ENCODE measurements at regions not wholly inside any gene's neighbourhood (a gene's known extent, or its start where the extent isn't known, plus 50 kb on each side); places are given as distances from the start of the nearest gene placed in this dataset.

DNA sequence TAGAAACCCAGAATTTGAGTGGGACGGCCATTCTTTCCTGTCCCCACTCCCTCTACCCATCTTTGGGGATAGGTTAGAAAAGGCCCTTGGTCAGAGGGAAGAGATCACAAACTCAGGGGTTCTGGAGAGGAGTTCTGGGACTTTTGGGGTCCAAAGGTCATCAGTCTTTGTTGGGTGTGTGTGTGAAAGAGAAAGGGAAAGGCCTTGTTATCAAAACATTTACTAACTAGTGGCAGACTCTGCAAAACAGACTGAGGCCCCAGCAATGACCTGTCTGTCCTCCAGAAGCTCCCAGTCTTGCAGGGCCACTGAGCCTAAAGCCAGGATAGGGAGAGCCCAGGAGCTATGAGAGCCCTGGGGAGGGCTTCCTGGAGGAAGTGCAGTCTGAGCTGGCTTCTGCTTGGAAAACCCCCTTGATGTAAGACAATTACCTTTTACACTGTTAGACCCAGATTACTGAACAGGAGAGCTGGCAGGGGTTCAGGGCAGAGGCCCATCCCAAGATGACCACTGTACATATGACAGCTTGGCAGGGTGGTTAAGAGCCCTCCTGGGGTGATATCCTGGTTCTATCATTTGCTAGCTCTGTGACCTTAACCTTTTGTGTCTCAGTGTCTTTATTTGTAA lies 429.1 kb upstream of the CCDC196 start:
- TF ChIP-seq, protein P1, sequence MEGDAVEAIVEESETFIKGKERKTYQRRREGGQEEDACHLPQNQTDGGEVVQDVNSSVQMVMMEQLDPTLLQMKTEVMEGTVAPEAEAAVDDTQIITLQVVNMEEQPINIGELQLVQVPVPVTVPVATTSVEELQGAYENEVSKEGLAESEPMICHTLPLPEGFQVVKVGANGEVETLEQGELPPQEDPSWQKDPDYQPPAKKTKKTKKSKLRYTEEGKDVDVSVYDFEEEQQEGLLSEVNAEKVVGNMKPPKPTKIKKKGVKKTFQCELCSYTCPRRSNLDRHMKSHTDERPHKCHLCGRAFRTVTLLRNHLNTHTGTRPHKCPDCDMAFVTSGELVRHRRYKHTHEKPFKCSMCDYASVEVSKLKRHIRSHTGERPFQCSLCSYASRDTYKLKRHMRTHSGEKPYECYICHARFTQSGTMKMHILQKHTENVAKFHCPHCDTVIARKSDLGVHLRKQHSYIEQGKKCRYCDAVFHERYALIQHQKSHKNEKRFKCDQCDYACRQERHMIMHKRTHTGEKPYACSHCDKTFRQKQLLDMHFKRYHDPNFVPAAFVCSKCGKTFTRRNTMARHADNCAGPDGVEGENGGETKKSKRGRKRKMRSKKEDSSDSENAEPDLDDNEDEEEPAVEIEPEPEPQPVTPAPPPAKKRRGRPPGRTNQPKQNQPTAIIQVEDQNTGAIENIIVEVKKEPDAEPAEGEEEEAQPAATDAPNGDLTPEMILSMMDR (IDR thresholded peaks at IDR 0.05) = no peak
- Histone ChIP-seq H3K4me1 (no peaks in the 10 kb centered on the region), H3K27ac (no peak overlapping the region), H3K9me3 (no peaks in the 10 kb centered on the region), H3K4me3 (no peak overlapping the region), H3K36me3 (no peaks in the 10 kb centered on the region), H3K27me3 (no peaks in the 10 kb centered on the region)
- no peak for DNase-seq (ENCODE audit: low spot score in 2 of 2)
- intact Hi-C loops (cut with DNase I) = no loop called here

DNA sequence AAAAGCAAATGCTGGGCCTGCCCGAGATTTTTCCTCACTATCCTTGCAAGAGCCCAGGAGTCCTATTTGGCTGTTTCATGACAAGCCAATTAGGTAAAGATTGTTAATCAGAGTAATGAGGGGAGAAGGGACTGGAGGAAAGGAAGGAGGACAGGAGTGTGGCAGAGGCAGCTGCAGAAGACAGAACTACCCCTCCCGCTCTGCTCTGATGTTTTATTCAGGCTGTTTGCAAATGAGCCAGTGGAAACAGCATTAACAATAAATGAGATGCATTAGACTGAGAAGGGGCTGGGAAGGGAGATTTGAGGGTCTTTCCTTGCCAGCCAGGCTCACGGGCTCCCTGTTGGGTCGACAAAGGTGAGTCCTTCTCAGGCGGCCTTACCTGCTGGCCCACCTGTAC lies 421.0 kb upstream of the CCDC196 start:
- TF ChIP-seq, protein P1 (IDR thresholded peaks at IDR 0.05) = no peak
- Histone ChIP-seq H3K9me3 (no peaks in the 10 kb centered on the region), H3K4me1 (no peaks in the 10 kb centered on the region), H3K4me3 (no peak overlapping the region), H3K27me3 (no peaks in the 10 kb centered on the region), H3K36me3 (no peaks in the 10 kb centered on the region), H3K27ac (no peak overlapping the region)
- no peak for DNase-seq (ENCODE audit: low spot score in 2 of 2)
- intact Hi-C loops (cut with DNase I) = no loop called here

DNA sequence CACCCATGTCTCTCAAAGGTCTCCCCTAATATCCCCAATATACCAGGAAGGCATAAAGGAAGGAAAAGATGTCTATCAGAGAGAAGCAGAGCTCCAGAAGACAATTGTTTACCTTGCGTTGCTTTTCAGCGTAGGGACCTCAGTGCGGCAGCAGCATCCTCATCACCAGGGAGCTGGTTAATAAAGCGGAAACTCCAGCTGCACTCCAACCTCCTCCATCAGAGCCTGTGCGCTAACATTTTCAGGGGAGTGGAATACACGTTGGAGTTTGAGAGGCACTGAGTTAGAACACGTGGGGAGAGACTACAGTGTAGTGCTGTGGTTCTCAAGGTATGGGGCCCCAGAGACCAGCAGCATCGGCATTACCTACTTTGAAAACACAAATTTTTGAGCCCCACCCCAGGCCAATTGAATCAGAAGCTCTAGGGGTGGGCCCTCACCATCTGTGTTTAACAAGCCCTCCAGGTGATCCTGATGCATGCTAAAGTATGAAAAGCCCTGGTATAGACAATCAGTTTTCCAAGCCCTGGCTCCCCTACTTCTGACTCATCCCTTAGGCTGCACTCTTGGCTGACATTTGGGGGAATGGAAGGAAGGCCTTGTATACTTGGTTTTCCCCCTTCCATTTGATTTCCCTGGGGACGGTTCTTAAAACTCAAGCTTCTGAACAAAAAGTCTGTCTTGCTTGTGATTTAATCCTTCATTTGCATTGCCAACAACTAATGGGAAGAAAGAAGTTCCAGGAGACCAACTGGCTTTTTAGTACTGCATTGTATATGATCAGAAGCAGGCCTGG lies 419.0 kb upstream of the CCDC196 start:
- H3K27me3 ChIP-seq = no peaks in the 10 kb centered on the region
- TF ChIP-seq, protein P1 (IDR thresholded peaks at IDR 0.05) = no peak
- intact Hi-C loops (cut with DNase I) = no loop called here
- H3K4me3 ChIP-seq = no peak overlapping the region
- no peaks in the 10 kb centered on the region for H3K4me1 ChIP-seq
- H3K9me3 ChIP-seq = no peaks in the 10 kb centered on the region
- no peak for DNase-seq (ENCODE audit: low spot score in 2 of 2)
- no peak overlapping the region for H3K27ac ChIP-seq
- no peaks in the 10 kb centered on the region for H3K36me3 ChIP-seq

DNA sequence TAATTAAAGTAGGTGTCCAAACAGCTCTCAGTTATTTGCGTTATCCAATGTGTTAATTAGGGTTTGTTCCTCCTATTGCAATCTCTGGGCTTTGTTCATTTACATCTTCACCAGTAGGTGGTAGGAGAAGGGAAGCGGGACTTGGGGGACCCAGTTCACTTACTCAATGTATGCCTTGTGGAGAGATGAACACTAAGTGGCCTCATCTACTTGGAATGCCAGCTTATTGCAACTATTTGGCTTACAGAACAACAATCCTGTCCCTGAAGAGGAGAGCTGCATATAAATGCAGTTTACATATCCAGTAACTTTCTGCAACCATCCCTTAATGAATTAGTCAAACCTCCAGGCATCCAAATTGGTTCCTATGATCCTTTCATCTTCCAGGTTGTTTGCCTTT lies 417.1 kb upstream of the CCDC196 start:
- H3K9me3 ChIP-seq = no peaks in the 10 kb centered on the region
- intact Hi-C loops (cut with DNase I) = no loop called here
- no peaks in the 10 kb centered on the region for H3K27me3 ChIP-seq
- no peak overlapping the region for H3K27ac ChIP-seq
- H3K4me1 ChIP-seq = no peaks in the 10 kb centered on the region
- no peak for DNase-seq (ENCODE audit: low spot score in 2 of 2)
- TF ChIP-seq, protein P1 (IDR thresholded peaks at IDR 0.05) = no peak
- no peaks in the 10 kb centered on the region for H3K36me3 ChIP-seq
- H3K4me3 ChIP-seq = no peak overlapping the region

DNA sequence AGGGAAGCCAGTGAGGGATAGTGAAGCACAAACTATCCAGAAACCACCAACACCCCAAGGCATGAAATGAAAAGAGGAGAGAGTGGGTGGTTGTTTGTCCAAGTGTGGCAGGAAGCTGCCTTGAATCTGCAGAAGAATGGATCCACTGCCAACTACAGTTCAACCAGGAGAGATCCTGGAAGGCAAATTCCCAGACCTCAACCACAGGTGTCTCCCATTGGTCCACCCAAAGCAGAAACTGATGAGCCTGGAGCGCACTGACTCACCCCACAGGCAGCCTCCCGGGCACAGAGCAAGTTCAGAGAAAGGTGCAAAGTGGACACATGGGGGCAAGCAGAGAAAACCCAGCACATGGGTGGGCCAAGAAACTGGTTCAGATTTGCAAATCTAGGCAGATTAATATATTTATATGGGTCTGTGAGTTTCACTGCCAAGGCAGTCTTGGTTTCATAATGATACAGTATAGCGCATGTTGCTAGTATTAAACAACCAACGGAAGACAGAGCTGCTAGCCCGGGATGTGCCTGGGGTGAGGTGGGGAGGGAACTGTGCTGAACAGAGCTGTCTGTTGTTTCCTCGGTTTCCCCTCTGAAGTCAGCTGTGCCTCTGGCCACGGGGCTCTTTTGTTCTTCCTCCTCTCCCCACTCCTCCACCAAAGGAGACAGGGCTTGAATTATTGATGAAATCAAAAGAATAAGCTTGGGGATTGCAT lies 416.2 kb upstream of the CCDC196 start:
- Histone ChIP-seq H3K27me3 (no peaks in the 10 kb centered on the region), H3K4me3 (no peak overlapping the region), H3K27ac (no peak overlapping the region), H3K9me3 (no peaks in the 10 kb centered on the region), H3K36me3 (no peaks in the 10 kb centered on the region), H3K4me1 (no peaks in the 10 kb centered on the region)
- intact Hi-C loops (cut with DNase I) = no loop called here
- TF ChIP-seq, protein P1 (IDR thresholded peaks at IDR 0.05) = no peak
- DNase-seq (ENCODE audit: low spot score in 2 of 2) = no peak

All from ascending aorta (tissue), 2 donors.